GM12878 (cell line): ENCODE measurements at regions not wholly inside any gene's neighbourhood (a gene's known extent, or its start where the extent isn't known, plus 50 kb on each side); places are given as distances from the start of the nearest gene placed in this dataset.

Experiments used
- ATAC-seq: fragments of 200-7000 bp; cut with Tn5 transposase; 3 replicates; pipeline ENCODE4 v1.9.1; 2020; ENCODE audit warnings: mild to moderate bottlenecking, moderate library complexity
- BruUV-seq: library from RNA; stranded (reverse); fragments of 400-500 nt; replicated peaks from 2 replicates; lab custom pipeline; 2021; lab: Mats Ljungman, UMichigan
- CTCF ChIA-PET: fragments of 300-600 bp; sonication (Branson Sonifier 250); formaldehyde crosslinking; extraction: SDS; loops from one replicate; lab custom pipeline; 2021; ENCODE audit warnings: inconsistent platforms; lab: Yijun Ruan, JAX
- POLR2A ChIA-PET: fragments of 350-600 bp; formaldehyde crosslinking; extraction: SDS; loops from one replicate; lab custom pipeline; 2021; ENCODE audit warnings: inconsistent platforms; lab: Charles Lee
- RAD21 ChIA-PET: fragments of 300-600 bp; sonication (Branson Sonifier 250); formaldehyde crosslinking; loops from one replicate; lab custom pipeline; 2023; ENCODE audit warnings: antibody characterized with exemption; ENCODE audit not compliant: unreplicated experiment; lab: Charles Lee
- SMC1A ChIA-PET: fragments of 300-600 bp; sonication (Branson Sonifier 250); formaldehyde crosslinking; loops from one replicate; lab custom pipeline; 2023; ENCODE audit not compliant: unreplicated experiment, uncharacterized antibody; lab: Charles Lee
- DNase-seq: peaks from one replicate; pipeline ENCODE4 v3.0.0-alpha.2; 2011; ENCODE audit warnings: low read depth, low spot score
- FAIRE-seq: peaks from 3 replicates; lab custom pipeline; 2011; peaks lifted over from hg19 to GRCh38; lab: Jason Lieb, UNC
- H2AFZ ChIP-seq: 2 replicates; pipeline ENCODE4 v1.6.0; 2011; ENCODE audit warnings: low read depth, low read length, control low read depth; ENCODE audit not compliant: control insufficient read depth
- H3K27ac ChIP-seq: 2 replicates; pipeline ENCODE4 v1.5.1; 2011; ENCODE audit warnings: control low read depth; ENCODE audit not compliant: control insufficient read depth, insufficient read depth
- H3K27me3 ChIP-seq, 2 experiments: replicated peaks in 1 of 2; 2 replicates each; pipeline versions ENCODE4 v1.6.0 to v1.6.1; 2011; ENCODE audit warnings: low read length in 1 of 2; ENCODE audit not compliant: control insufficient read depth in 2 of 2, insufficient read depth in 2 of 2
- H3K36me3 ChIP-seq, 2 experiments: 2 replicates each; pipeline ENCODE4 v1.5.1; 2011; ENCODE audit warnings: low read length in 1 of 2; ENCODE audit not compliant: control insufficient read depth in 2 of 2, insufficient read depth in 2 of 2
- H3K4me1 ChIP-seq: 2 replicates; pipeline ENCODE4 v1.6.1; 2011; ENCODE audit warnings: mild to moderate bottlenecking, low read length, moderate library complexity, mixed read lengths; ENCODE audit not compliant: control insufficient read depth, insufficient read depth
- H3K4me2 ChIP-seq: 2 replicates; pipeline ENCODE4 v1.6.0; 2011; ENCODE audit warnings: control low read depth; ENCODE audit not compliant: control insufficient read depth, insufficient read depth
- H3K4me3 ChIP-seq: fragments of 200-600 bp; sonication (generic); 2 replicates; pipeline ENCODE4 v1.5.1; 2016
- H3K79me2 ChIP-seq: 2 replicates; pipeline ENCODE4 v1.6.0; 2011; ENCODE audit warnings: low read length; ENCODE audit not compliant: control insufficient read depth, insufficient read depth
- H3K9ac ChIP-seq: 2 replicates; pipeline ENCODE4 v1.8.0; 2011; ENCODE audit warnings: low read length, control low read depth, mixed read lengths; ENCODE audit not compliant: control insufficient read depth, insufficient read depth
- H3K9me3 ChIP-seq: replicated peaks from 3 replicates; pipeline ENCODE4 v1.5.1; 2011; ENCODE audit warnings: mild to moderate bottlenecking, low read length; ENCODE audit not compliant: control insufficient read depth, insufficient read depth
- H4K20me1 ChIP-seq: 2 replicates; pipeline ENCODE4 v1.6.0; 2011; ENCODE audit not compliant: control insufficient read depth, insufficient read depth
- CEBPZ ChIP-seq: fragments of 150-350 bp; IDR thresholded peaks from 2 replicates; pipeline ENCODE4 v1.6.1; 2016; ENCODE audit warnings: low read depth, low read length
- EED ChIP-seq: sonication (generic); IDR thresholded peaks from 2 replicates; pipeline ENCODE4 v1.6.1; 2016; ENCODE audit warnings: antibody characterized with exemption, low read depth
- KLF5 ChIP-seq: fragments of 450-650 bp; IDR thresholded peaks from 2 replicates; pipeline ENCODE4 v1.6.1; 2014; ENCODE audit warnings: mild to moderate bottlenecking; ENCODE audit not compliant: partially characterized antibody
- MAX ChIP-seq: IDR thresholded peaks from 2 replicates; pipeline ENCODE4 v1.6.1; 2012; ENCODE audit warnings: low read depth, low read length, improper control_type of control experiment
- MTA2 ChIP-seq: fragments of 450-650 bp; IDR thresholded peaks from 2 replicates; pipeline ENCODE4 v1.6.1; 2016; ENCODE audit warnings: low read depth, mild to moderate bottlenecking, moderate library complexity
- SIN3A ChIP-seq: IDR thresholded peaks from 2 replicates; pipeline ENCODE4 v1.6.1; 2012; ENCODE audit warnings: low read depth, low read length, improper control_type of control experiment
- SRF ChIP-seq, 2 experiments: IDR thresholded peaks; 2 replicates each; pipeline ENCODE4 v1.6.1; 2011; ENCODE audit warnings: low read depth in 2 of 2, low read length in 2 of 2, mild to moderate bottlenecking in 1 of 2, moderate library complexity in 1 of 2
- WGBS: methylation state at CpG from one replicate; pipeline ENCODE4 v1.1.6; 2016; ENCODE audit warnings: low lambda C conversion rate; ENCODE audit not compliant: insufficient replicate concordance, insufficient coverage; ENCODE audit errors: missing lambda C conversion rate; 5-methylcytosine and 5-hydroxymethylcytosine counted together
- in situ Hi-C: fragments of 300-500 bp; cut with MboI; formaldehyde crosslinking; loops from 9 replicates; pipeline ENCODE4 v1.14.3; 2018; ENCODE audit warnings: mixed read lengths
- intact Hi-C: fragments of 100-400 bp; cut with micrococcal nuclease; formaldehyde crosslinking; loops from one replicate; pipeline ENCODE4 v1.14.2; 2022; ENCODE audit not compliant: unreplicated experiment
- TF ChIP-seq, protein P1 (sequence below): fragments of 450-650 bp; IDR thresholded peaks from 2 replicates; pipeline ENCODE4 v1.6.1; 2017; ENCODE audit warnings: mild to moderate bottlenecking
- TF ChIP-seq, protein P2 (sequence below): fragments of 450-650 bp; formaldehyde crosslinking; IDR thresholded peaks from 2 replicates; pipeline ENCODE4 v1.5.0; 2022; ENCODE audit warnings: mild to moderate bottlenecking, missing genetic modification characterization
- TF ChIP-seq, protein P3 (sequence below), 3 experiments: IDR thresholded peaks in 2 of 3; conservative IDR thresholded peaks in 1 of 3; 2 replicates each; pipeline ENCODE4 v1.5.1; 2011; ENCODE audit warnings: low read depth in 3 of 3, low read length in 3 of 3, mild to moderate bottlenecking in 3 of 3, control low read depth in 2 of 3, moderate library complexity in 2 of 3, inconsistent platforms in 1 of 3, mixed read lengths in 1 of 3; ENCODE audit not compliant: control insufficient read depth in 2 of 3, insufficient read depth in 1 of 3; ENCODE audit errors: extremely low read depth in 1 of 3

DNA sequence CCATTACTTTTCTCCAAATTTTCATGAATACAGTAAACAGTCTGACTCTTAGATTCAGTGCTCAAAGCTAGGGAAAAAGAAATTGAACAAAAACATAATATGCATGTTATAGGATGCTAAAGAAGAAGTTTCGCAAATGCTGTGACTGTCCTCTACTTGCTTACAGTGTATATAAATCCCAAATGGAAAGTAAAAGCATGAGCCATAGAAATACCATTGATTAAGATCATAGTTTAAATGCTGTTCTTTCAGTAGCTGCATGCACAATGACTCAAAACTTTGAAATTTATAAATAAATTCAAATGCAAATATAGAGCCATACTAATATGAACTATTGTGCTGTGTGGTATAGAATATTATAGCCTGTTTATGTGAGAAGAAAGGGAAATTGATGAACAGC lies 1113.9 kb upstream of the ACVR2A start:
- H3K9me3 ChIP-seq: no peaks in the 10 kb centered on the region
- H3K4me3 ChIP-seq: no peak overlapping the region
- in situ Hi-C loops (loop anchor here (10.0 kb wide), 1 partner anchor 1184 kb away; no protein-coding TSS in a partner anchor), intact Hi-C loops (loop anchor here (10.0 kb wide), 1 partner anchor 194 kb away; no protein-coding TSS in a partner anchor)
- no peaks in the 10 kb centered on the region for H4K20me1 ChIP-seq
- ChIA-PET RAD21 (interaction anchor here (0.7 to 0.9 kb wide), 4 partner anchors 29 to 1180 kb away, joined by 3 to 5 read pairs (median 3); no protein-coding TSS in a partner anchor), SMC1A (interaction anchor here (0.6 to 1.9 kb wide), 8 partner anchors 33 to 1174 kb away, joined by 3 to 5 read pairs (median 4); no protein-coding TSS in a partner anchor), POLR2A (no interaction called here), CTCF (interaction anchor here (0.6 to 1.5 kb wide), 6 partner anchors 9 to 1187 kb away, joined by 3 to 7 read pairs (median 4); no protein-coding TSS in a partner anchor)
- no TSS peak for BruUV-seq
- H3K4me2 ChIP-seq: no peak overlapping the region
- H3K36me3 ChIP-seq: no peaks in the 10 kb centered on the region
- no peak overlapping the region for H2AFZ ChIP-seq
- no peak for DNase-seq
- FAIRE-seq: no peak
- ATAC-seq: no peak
- H3K9ac ChIP-seq: no peak overlapping the region
- H3K79me2 ChIP-seq: no peaks in the 10 kb centered on the region
- H3K4me1 ChIP-seq: no peaks in the 10 kb centered on the region
- no peaks in the 10 kb centered on the region for H3K27me3 ChIP-seq
- WGBS: 91% methylated on average over 1 of the region's 1 CpG
- H3K27ac ChIP-seq: no peak overlapping the region
- TF ChIP-seq EED (no peak), SRF (IDR thresholded peaks at IDR 0.05; ENCODE audit: low read depth in 2 of 2, low read length in 2 of 2) (no peak), CEBPZ (no peak), MTA2 (no peak), KLF5 (no peak), MAX (no peak), SIN3A (no peak)
- TF ChIP-seq, protein P1, sequence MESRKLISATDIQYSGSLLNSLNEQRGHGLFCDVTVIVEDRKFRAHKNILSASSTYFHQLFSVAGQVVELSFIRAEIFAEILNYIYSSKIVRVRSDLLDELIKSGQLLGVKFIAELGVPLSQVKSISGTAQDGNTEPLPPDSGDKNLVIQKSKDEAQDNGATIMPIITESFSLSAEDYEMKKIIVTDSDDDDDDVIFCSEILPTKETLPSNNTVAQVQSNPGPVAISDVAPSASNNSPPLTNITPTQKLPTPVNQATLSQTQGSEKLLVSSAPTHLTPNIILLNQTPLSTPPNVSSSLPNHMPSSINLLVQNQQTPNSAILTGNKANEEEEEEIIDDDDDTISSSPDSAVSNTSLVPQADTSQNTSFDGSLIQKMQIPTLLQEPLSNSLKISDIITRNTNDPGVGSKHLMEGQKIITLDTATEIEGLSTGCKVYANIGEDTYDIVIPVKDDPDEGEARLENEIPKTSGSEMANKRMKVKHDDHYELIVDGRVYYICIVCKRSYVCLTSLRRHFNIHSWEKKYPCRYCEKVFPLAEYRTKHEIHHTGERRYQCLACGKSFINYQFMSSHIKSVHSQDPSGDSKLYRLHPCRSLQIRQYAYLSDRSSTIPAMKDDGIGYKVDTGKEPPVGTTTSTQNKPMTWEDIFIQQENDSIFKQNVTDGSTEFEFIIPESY: no peak
- TF ChIP-seq, protein P2, sequence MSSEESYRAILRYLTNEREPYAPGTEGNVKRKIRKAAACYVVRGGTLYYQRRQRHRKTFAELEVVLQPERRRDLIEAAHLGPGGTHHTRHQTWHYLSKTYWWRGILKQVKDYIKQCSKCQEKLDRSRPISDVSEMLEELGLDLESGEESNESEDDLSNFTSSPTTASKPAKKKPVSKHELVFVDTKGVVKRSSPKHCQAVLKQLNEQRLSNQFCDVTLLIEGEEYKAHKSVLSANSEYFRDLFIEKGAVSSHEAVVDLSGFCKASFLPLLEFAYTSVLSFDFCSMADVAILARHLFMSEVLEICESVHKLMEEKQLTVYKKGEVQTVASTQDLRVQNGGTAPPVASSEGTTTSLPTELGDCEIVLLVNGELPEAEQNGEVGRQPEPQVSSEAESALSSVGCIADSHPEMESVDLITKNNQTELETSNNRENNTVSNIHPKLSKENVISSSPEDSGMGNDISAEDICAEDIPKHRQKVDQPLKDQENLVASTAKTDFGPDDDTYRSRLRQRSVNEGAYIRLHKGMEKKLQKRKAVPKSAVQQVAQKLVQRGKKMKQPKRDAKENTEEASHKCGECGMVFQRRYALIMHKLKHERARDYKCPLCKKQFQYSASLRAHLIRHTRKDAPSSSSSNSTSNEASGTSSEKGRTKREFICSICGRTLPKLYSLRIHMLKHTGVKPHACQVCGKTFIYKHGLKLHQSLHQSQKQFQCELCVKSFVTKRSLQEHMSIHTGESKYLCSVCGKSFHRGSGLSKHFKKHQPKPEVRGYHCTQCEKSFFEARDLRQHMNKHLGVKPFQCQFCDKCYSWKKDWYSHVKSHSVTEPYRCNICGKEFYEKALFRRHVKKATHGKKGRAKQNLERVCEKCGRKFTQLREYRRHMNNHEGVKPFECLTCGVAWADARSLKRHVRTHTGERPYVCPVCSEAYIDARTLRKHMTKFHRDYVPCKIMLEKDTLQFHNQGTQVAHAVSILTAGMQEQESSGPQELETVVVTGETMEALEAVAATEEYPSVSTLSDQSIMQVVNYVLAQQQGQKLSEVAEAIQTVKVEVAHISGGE (CRISPR knock-in tag): no peak
- TF ChIP-seq, protein P3, sequence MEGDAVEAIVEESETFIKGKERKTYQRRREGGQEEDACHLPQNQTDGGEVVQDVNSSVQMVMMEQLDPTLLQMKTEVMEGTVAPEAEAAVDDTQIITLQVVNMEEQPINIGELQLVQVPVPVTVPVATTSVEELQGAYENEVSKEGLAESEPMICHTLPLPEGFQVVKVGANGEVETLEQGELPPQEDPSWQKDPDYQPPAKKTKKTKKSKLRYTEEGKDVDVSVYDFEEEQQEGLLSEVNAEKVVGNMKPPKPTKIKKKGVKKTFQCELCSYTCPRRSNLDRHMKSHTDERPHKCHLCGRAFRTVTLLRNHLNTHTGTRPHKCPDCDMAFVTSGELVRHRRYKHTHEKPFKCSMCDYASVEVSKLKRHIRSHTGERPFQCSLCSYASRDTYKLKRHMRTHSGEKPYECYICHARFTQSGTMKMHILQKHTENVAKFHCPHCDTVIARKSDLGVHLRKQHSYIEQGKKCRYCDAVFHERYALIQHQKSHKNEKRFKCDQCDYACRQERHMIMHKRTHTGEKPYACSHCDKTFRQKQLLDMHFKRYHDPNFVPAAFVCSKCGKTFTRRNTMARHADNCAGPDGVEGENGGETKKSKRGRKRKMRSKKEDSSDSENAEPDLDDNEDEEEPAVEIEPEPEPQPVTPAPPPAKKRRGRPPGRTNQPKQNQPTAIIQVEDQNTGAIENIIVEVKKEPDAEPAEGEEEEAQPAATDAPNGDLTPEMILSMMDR (IDR thresholded peaks at IDR 0.05 in 2 of 3, conservative IDR thresholded peaks at IDR 0.05 in 1 of 3; ENCODE audit: control insufficient read depth in 2 of 3, extremely low read depth in 1 of 3, insufficient read depth in 1 of 3, low read depth in 3 of 3, low read length in 3 of 3): no peak
